ENCODE measurements at regions not wholly inside any gene's neighbourhood (a gene's known extent, or its start where the extent isn't known, plus 50 kb on each side); places are given as distances from the start of the nearest gene placed in this dataset.
"Not testable (repeated sequence)": the region's sequence is repeated elsewhere in the genome, so short reads cannot be mapped to it uniquely, and the experiment has no call there.

DNA sequence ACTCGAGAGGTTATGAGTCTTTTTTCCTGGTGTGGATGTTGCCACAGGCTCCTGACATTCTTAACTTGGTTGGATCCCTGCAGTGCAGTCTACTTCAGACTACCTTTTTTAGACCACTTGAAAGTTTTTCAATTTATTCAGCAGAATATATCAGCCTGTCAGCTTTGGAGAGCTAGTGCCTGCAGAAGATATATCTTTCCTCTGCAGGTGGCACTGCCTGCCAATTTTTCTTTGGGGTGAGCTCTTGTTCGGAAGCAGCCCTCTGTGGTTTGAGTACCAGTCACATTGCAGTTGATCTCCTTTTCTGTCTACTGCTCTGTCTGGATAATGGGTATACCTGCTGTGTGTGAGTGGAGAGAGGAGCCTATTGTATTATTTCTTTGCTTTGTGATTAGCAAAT lies 730.4 kb downstream of the PRIM2 start:
- H4K20me1 ChIP-seq (ENCODE audit: insufficient read depth, low read length); H3K79me2 ChIP-seq (ENCODE audit: insufficient read depth, low read length); H3K27me3 Mint-ChIP-seq (ENCODE audit: low read depth in 3 of 3); intact Hi-C loops (cut with micrococcal nuclease); DNase-seq; H3K4me3 ChIP-seq (replicated peaks in 1 of 3; ENCODE audit: low read depth in 2 of 3, low read length in 3 of 3); H3K36me3 ChIP-seq (replicated peaks in 1 of 2; ENCODE audit: control insufficient read depth in 1 of 2, insufficient read depth in 2 of 2, low read length in 2 of 2); H3K4me2 ChIP-seq (replicated peaks; ENCODE audit: extremely low read depth, low read length, poor library complexity, severe bottlenecking); H3K4me1 Mint-ChIP-seq; H3K4me1 ChIP-seq (ENCODE audit: control insufficient read depth in 1 of 2, insufficient read depth in 2 of 2, low read length in 2 of 2); H3K27ac Mint-ChIP-seq; H3K4me3 Mint-ChIP-seq; H3K27ac ChIP-seq (ENCODE audit: low read depth in 1 of 2, low read length in 2 of 2); H3K9ac ChIP-seq (ENCODE audit: insufficient read depth, low read length, poor library complexity, severe bottlenecking); H3K27me3 ChIP-seq (ENCODE audit: control insufficient read depth in 2 of 2, insufficient read depth in 2 of 2, low read length in 2 of 2); H3K9me3 Mint-ChIP-seq; H3K9me3 ChIP-seq (replicated peaks in 1 of 2; ENCODE audit: control insufficient read depth in 1 of 2, insufficient read depth in 1 of 2, low read length in 2 of 2); H2AFZ ChIP-seq (ENCODE audit: insufficient read depth, low read depth, low read length, poor library complexity, severe bottlenecking); H3K36me3 Mint-ChIP-seq: not testable (repeated sequence)
- WGBS (ENCODE audit: insufficient coverage), result 40% methylated on average over 1 of the region's 2 CpGs

DNA sequence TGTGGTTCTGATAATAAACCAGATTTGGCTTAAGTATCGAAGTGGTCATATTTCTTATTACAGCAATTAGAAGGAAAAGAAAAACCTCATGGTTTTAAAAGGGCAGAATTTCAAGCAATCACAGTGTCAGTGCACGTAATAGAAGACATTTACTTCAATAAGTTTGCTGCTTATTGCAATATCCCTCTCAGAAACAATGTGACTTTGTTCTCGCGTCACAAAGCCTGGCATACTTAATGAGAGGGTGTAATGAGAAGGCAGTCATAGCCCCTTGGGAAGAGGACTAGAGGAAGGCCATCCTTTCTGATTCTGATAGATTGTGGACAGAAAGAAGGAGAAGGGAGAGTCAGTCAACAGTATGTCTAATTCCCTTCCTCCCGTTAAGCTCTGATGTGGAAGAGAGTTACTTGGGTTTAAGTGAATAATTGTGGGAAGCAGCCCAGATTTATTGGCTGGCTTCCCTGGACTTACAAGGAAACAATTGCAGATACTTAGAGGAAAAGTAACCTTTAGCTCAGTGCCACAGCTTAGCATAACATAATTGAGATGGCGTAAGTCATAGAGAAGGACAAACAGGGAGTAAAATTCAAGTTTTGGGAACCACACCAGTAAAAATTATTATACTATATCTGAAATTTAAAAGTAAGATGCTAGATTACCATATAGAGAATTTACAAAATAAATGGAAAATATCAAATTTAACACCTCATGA lies 738.2 kb downstream of the PRIM2 start:
- WGBS (ENCODE audit: insufficient coverage), result no CpG with 5 or more reads among the region's 6 CpGs
- H3K4me2 ChIP-seq (replicated peaks; ENCODE audit: extremely low read depth, low read length, poor library complexity, severe bottlenecking); H3K36me3 Mint-ChIP-seq; H3K4me1 Mint-ChIP-seq; H2AFZ ChIP-seq (ENCODE audit: insufficient read depth, low read depth, low read length, poor library complexity, severe bottlenecking); H3K36me3 ChIP-seq (replicated peaks in 1 of 2; ENCODE audit: control insufficient read depth in 1 of 2, insufficient read depth in 2 of 2, low read length in 2 of 2); H4K20me1 ChIP-seq (ENCODE audit: insufficient read depth, low read length); H3K4me1 ChIP-seq (ENCODE audit: control insufficient read depth in 1 of 2, insufficient read depth in 2 of 2, low read length in 2 of 2); DNase-seq; H3K9ac ChIP-seq (ENCODE audit: insufficient read depth, low read length, poor library complexity, severe bottlenecking); H3K27me3 ChIP-seq (ENCODE audit: control insufficient read depth in 2 of 2, insufficient read depth in 2 of 2, low read length in 2 of 2); H3K9me3 ChIP-seq (replicated peaks in 1 of 2; ENCODE audit: control insufficient read depth in 1 of 2, insufficient read depth in 1 of 2, low read length in 2 of 2); H3K9me3 Mint-ChIP-seq; H3K27me3 Mint-ChIP-seq (ENCODE audit: low read depth in 3 of 3); H3K4me3 ChIP-seq (replicated peaks in 1 of 3; ENCODE audit: low read depth in 2 of 3, low read length in 3 of 3); H3K4me3 Mint-ChIP-seq; intact Hi-C loops (cut with micrococcal nuclease); H3K27ac ChIP-seq (ENCODE audit: low read depth in 1 of 2, low read length in 2 of 2); H3K79me2 ChIP-seq (ENCODE audit: insufficient read depth, low read length): not testable (repeated sequence)
- peak overlapping the region in 1 of 7 donors; percentile 42 for H3K27ac Mint-ChIP-seq

- H3K4me2 ChIP-seq (replicated peaks; ENCODE audit: extremely low read depth, low read length, poor library complexity, severe bottlenecking); H3K4me1 ChIP-seq (ENCODE audit: control insufficient read depth in 1 of 2, insufficient read depth in 2 of 2, low read length in 2 of 2); DNase-seq; H3K4me1 Mint-ChIP-seq; H4K20me1 ChIP-seq (ENCODE audit: insufficient read depth, low read length); intact Hi-C loops (cut with micrococcal nuclease); H3K9me3 ChIP-seq (replicated peaks in 1 of 2; ENCODE audit: control insufficient read depth in 1 of 2, insufficient read depth in 1 of 2, low read length in 2 of 2); H3K27me3 Mint-ChIP-seq (ENCODE audit: low read depth in 3 of 3); H3K9me3 Mint-ChIP-seq; H3K4me3 ChIP-seq (replicated peaks in 1 of 3; ENCODE audit: low read depth in 2 of 3, low read length in 3 of 3); H3K27me3 ChIP-seq (ENCODE audit: control insufficient read depth in 2 of 2, insufficient read depth in 2 of 2, low read length in 2 of 2); H3K36me3 ChIP-seq (replicated peaks in 1 of 2; ENCODE audit: control insufficient read depth in 1 of 2, insufficient read depth in 2 of 2, low read length in 2 of 2); H2AFZ ChIP-seq (ENCODE audit: insufficient read depth, low read depth, low read length, poor library complexity, severe bottlenecking); H3K36me3 Mint-ChIP-seq; H3K9ac ChIP-seq (ENCODE audit: insufficient read depth, low read length, poor library complexity, severe bottlenecking); H3K79me2 ChIP-seq (ENCODE audit: insufficient read depth, low read length); H3K27ac ChIP-seq (ENCODE audit: low read depth in 1 of 2, low read length in 2 of 2); H3K27ac Mint-ChIP-seq; H3K4me3 Mint-ChIP-seq: not testable (repeated sequence)
- no CpG with 5 or more reads among the region's 1 CpG for WGBS (ENCODE audit: insufficient coverage)
Measured at GRCh38 chr6:58059701-58060100, 742.3 kb downstream of the PRIM2 start.

DNA sequence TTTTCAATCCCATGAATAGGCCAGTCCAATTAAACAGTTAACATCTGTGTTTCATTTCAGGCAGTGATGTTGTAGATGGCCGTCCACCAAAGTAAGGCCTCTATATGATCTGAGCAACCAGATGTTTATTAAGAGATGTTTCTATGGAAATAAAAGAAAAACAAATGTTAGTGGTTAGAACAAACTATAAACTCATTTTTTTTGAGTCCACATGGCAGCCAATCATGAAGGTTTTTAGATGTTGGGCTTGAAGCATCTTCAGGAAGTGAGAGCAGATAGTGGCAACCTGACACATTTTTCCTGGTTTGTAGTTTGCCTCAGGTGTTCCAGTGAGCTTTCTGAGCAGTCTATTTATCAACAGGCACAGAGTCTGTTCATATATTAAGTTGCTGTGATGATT lies 746.1 kb downstream of the PRIM2 start:
- H3K36me3 Mint-ChIP-seq; H4K20me1 ChIP-seq (ENCODE audit: insufficient read depth, low read length); H3K9me3 ChIP-seq (replicated peaks in 1 of 2; ENCODE audit: control insufficient read depth in 1 of 2, insufficient read depth in 1 of 2, low read length in 2 of 2); H3K9ac ChIP-seq (ENCODE audit: insufficient read depth, low read length, poor library complexity, severe bottlenecking); H3K79me2 ChIP-seq (ENCODE audit: insufficient read depth, low read length); H3K4me1 ChIP-seq (ENCODE audit: control insufficient read depth in 1 of 2, insufficient read depth in 2 of 2, low read length in 2 of 2); H3K4me3 Mint-ChIP-seq; H3K4me1 Mint-ChIP-seq; DNase-seq; H2AFZ ChIP-seq (ENCODE audit: insufficient read depth, low read depth, low read length, poor library complexity, severe bottlenecking); H3K4me2 ChIP-seq (replicated peaks; ENCODE audit: extremely low read depth, low read length, poor library complexity, severe bottlenecking); H3K36me3 ChIP-seq (replicated peaks in 1 of 2; ENCODE audit: control insufficient read depth in 1 of 2, insufficient read depth in 2 of 2, low read length in 2 of 2); H3K27ac ChIP-seq (ENCODE audit: low read depth in 1 of 2, low read length in 2 of 2); H3K4me3 ChIP-seq (replicated peaks in 1 of 3; ENCODE audit: low read depth in 2 of 3, low read length in 3 of 3); H3K9me3 Mint-ChIP-seq; H3K27me3 ChIP-seq (ENCODE audit: control insufficient read depth in 2 of 2, insufficient read depth in 2 of 2, low read length in 2 of 2); H3K27ac Mint-ChIP-seq; H3K27me3 Mint-ChIP-seq (ENCODE audit: low read depth in 3 of 3); intact Hi-C loops (cut with micrococcal nuclease): not testable (repeated sequence)
- no CpG with 5 or more reads among the region's 1 CpG for WGBS (ENCODE audit: insufficient coverage)
